ENCODE measurements at regions not wholly inside any gene's neighbourhood (a gene's known extent, or its start where the extent isn't known, plus 50 kb on each side); places are given as distances from the start of the nearest gene placed in this dataset.

GRCh38 chr6:71125216-71125615 is 163.4 kb upstream of the OGFRL1 start:
- TF ChIP-seq HDAC2 (IDR thresholded peaks at IDR 0.05; ENCODE audit: borderline replicate concordance in 1 of 2, low read depth in 2 of 2, low read length in 2 of 2), result no peak
- TF ChIP-seq SP1 (IDR thresholded peaks at IDR 0.05; ENCODE audit: low read depth, low read length), result no peak
